Suppressor macrophage treated with lipopolysaccharide for 1 hour (primary cell): ENCODE measurements at regions not wholly inside any gene's neighbourhood (a gene's known extent, or its start where the extent isn't known, plus 50 kb on each side); places are given as distances from the start of the nearest gene placed in this dataset.

Experiments used
- DNase-seq, 3 donors: peaks; one replicate each; pipeline ENCODE4 v3.0.0-alpha.2; 2020 to 2022

DNA sequence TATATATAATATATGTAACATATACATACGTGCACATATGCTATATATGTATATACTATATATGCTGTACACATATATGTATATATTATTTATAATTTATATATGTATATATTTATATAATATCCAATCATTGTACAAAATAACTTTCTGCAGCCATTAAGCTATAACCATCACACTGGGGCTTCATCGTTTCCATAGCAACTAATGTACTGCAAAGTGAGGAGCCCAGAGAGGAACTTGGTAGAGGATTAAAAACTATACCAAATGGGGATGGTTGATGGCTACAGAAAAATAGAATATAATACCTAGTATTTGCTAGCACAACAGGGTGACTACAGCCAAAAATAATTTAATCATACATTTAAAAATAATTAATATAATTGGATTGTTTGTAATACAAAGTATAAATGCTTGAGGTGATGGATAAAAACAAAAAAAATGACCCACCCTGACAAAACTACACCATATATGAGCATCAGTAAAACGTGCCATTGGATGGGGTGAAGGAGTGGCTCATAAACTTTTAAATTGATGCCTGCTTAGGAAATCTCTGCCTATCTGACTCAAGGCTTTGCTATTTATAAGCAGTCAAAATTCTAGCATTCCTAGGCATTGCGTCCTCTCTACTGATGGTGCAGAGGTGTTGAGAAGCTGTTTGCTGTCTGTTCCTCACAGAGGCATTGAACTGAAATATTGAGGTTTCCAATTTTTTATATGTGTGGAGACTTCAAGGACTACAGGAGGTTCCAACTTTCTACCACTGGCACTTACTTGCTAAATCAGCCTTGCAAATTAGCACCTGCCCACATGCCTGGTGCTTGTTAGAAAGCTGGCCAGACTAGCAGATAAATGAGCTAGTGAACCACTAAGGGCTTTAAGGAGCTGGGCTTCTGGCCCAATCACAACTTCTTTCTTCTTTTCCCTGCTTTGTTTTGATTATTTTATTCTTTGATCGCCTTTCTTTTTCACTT is 190.1 kb downstream of the SCP2D1 start:
- no peak for DNase-seq

DNA sequence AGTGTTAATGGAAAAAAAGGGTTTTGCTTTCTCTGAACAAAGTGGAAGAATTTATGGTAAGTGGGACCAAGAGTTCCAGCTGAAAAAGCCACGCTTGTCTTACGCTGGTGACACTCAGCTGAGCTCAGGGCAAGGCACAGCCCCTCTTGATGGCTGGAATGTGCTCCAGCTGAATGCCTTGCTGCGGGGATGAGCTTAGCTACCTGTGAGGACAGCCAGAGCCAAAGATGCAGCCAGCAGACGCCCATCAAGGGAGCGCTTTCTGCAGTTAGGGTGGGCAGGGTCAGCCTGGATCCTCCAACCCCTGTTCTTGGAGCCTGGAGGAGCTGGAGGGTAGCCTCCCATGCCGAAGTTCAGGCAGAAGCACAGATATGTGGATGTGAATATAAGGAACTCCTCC is 191.4 kb downstream of the SCP2D1 start:
- DNase-seq: no peak

- DNase-seq: peak in 1 of 3 donors; percentile 4
Measured at GRCh38 chr20:19008497-19008896, 194.9 kb downstream of the SCP2D1 start.

DNA sequence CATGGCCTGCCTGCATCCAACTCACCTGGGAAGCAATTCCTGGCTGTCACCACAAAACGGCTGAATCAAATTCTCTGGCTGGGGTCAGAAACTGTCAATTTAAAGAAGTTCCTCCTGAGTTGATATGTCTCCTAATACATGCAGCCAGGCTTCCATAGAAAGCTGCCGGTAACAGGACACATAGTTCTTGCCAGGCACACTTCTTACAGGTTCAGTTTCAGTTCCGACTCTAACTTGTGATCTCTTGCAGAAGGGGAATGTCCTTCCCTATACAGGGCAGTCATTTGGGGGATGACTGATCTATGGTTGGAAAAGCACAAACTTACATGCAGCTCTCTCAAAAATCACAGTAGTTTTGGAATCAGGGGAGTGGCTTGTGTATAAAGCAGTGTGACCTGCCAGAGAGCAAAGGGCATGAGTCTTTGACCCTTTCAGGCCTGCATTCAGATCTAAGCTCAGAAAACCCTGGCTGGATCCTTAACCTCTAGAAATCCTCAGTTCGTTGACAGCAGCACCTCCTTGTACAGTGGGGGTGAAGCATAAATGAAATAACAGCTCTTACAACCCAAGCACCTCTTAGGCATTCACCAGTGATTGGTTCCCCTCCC is 195.6 kb downstream of the SCP2D1 start:
- DNase-seq: peak; percentile 33 to 61 (median 57)

DNA sequence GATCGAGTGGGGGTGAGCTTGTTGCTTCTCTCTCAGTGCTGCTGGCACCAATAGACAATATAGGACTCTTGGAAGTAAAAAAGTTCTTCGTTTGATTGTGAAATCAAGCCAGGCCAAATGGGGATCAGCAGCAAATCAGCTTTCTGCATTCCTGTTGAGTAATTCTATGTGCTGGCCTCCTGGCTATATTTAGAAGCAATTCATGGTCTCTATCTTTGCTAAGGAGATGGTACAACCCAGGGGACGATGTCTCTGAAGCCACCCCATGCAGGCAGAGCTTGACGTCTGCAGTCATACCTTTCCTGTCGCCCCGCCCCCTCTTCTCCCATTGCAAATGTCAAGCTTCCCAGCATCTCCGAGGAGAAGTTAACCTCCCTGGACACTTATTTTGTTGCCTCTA is 199.1 kb downstream of the SCP2D1 start:
- peak; percentile 10 to 42 (median 30) for DNase-seq

GRCh38 chr20:19013907-19014306 is 198.5 kb upstream of the SLC24A3 start:
- no peak for DNase-seq

- DNase-seq: peak; percentile 36 to 57 (median 52)
Measured at GRCh38 chr20:19015351-19016139, 196.9 kb upstream of the SLC24A3 start.

DNA sequence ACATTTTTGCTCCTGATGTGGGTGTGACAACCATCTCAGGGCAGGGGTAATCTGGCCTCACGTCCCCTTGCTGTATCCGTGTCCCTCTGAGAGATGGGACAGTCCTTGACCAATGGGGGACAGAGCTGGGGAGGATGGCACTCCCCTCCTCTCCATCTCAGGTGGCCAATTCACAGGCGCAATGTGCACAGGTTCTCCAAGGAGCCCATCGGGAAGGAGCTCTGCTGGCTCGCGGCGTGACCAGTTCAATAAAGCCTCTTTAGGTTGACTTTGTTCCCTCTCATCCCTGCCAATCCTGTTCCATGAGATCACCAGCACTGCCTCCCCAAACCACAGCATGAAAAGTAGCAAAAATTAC is 196.3 kb upstream of the SLC24A3 start:
- DNase-seq: no peak

DNA sequence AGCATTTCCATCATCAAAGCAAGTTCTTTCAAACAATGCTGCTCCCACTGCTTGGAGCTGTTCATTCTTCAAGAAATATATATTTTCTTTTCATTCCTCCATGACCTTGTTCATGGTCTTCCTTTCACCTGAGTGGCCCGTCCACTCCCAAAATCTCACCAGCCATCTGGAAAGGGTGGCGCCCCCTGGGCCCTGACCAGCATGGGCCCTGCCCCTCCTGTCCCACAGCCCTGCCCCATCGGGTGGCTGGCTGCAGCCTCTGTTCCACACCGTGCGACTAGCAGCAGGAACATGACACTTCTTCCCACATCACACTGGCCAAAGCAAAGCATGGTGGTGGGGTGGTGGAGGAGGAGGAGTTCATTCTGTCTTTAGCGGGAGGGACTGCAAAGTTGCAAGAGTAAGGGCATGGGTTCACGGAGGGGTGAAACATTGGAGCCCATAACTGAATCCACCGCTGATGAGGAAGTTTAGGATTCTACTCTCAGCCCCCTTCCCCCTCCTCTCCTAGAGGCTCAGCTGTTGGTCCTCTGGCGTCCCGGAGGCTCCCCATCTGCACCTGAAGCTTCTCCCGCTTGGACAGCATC is 195.2 kb upstream of the SLC24A3 start:
- no peak for DNase-seq

GRCh38 chr20:19018881-19019280 is 193.6 kb upstream of the SLC24A3 start:
- no peak for DNase-seq

DNA sequence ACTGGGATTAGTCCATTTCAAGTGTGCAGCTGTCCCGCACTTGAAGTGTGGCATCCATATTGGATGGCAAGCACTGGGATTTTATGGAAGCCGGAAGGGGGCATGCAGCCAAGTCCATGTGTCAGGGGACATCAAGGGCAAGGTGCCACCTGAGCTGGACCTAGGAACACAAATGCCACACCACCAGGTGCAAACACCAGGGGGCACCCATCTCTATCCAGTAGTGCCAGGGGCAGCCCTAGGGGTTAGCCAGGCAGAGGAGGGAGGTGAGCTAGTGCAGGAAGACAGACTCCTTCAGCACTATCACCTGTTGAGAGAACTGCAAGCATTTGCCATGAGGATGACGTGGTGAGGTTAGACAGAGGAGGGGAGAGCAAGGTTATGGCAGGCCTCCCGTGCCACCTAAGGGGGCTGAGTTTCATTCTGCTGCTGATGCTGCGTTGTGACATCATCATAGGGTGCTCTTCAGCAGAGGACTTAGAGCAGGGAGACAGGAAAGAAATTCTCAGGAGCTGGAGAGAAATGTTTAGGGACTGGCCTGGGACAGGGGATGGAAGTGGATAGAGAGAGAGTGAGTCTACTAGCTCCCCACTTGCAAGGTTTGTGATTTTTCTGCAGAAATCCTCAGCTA is 192.6 kb upstream of the SLC24A3 start:
- DNase-seq: no peak

- no peak for DNase-seq
Measured at GRCh38 chr20:19021406-19022117, 190.9 kb upstream of the SLC24A3 start.

DNA sequence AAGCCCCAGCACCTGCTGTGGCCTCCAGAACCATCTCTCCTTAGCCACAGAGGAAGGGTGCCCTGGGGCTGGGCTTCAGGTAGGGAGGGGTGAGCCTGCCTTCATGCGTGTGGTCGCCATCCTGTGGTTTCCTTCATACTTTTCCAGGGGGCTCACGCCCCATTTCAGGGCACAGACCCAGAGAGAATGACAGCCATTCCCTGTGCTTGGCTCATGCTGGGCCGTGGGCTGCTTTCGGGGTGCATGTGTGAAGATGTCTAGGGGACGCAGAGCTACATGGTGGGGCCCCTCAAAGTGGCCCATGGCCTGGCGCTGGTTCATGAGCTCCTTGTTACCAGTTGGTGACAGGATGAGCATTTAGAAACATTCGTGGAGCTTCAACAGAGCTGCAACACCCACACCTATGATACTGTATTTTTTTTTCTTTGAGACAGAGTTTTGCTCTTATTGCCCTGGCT is 190.3 kb upstream of the SLC24A3 start:
- no peak for DNase-seq

GRCh38 chr20:19022791-19023448 is 189.5 kb upstream of the SLC24A3 start:
- DNase-seq: no peak

- no peak for DNase-seq
Measured at GRCh38 chr20:19024296-19025035, 188.0 kb upstream of the SLC24A3 start.

- DNase-seq: no peak
Measured at GRCh38 chr20:19025430-19026120, 186.9 kb upstream of the SLC24A3 start.

DNA sequence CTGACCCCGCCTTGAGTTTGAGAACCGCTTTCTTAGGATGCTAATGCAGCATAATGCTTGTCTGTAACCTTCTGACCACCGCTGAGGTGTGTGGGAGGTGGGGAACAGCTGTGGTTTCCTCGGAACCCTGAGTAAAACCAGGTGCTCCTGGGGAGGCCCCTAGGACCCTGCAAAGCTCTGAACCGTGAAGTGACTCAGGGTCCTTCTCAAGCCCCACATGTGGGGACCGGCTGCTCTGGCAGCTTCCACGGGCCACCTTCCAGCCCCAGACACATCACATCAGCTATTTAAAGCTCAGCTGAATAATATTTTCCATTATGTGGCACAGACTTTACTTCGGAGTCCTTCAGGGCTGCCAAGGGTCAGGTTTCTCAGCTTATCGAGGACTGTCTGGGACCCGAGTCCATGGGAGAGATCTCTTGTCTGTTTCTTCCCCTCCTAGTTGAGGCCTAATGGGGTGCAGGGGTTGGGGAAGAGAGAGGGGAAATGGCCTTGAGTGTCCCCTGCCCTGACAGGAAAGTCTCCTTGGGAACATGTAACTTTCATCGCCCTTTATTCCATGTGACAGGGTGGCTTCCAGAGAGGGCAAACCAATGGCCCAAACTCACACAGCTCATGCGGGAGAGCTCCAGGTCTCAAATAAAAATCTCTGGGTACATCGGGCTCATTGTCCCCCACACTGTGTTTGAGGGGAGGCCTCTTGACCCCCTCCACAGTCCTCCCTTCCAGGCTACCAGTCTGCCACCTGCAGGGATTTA is 186.1 kb upstream of the SLC24A3 start:
- DNase-seq: no peak

DNA sequence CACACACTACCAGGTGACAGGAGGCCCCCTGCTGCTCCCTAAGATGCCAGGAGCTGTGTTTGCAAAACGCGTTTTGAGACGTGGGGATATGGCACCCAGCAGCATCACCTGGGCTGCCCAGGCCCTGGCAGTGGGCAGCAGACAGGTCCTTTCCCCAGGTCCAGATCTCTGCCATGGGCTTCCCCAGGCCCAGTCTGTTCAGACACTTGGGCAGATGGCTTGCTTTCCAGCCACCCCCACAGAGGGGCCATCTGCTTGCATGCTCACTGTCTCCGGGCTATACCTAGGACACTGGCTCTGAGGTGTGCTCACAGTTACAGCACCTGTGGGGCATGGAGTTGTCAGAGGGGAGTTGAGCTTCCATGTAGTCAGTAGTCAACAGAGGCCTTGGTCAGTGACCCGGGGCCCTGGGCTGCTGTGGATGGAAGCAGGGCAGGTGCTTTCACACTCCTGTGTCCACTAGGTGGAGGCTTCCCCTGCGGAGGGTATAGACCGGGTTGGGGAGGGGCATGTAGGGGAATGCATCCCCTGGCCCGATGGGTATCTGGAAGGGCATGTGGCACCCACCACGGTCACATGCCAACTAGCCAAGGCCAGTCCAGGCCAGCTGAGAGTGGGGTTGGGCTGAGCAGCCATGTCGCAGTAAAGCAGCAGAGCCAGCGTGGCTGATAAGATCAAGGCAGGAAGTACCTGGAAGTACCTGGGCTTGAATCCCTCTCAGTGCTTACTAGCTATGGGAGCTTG is 185.4 kb upstream of the SLC24A3 start:
- DNase-seq: no peak
